Sigmoid colon (tissue), 4 donors: ENCODE measurements at regions not wholly inside any gene's neighbourhood (a gene's known extent, or its start where the extent isn't known, plus 50 kb on each side); places are given as distances from the start of the nearest gene placed in this dataset.

Experiments
- POLR2AphosphoS5 ChIP-seq, 4 donors: sonication (generic); formaldehyde crosslinking; IDR thresholded peaks; one replicate each; pipeline ENCODE4 v1.6.1; 2017; ENCODE audit warnings: antibody characterized with exemption in 4 of 4
- TF ChIP-seq, protein P1 (sequence below), 4 experiments: fragments of 450-650 bp in 3 of 4; fragments of 200-600 bp in 1 of 4; IDR thresholded peaks; one replicate each; pipeline ENCODE4 v1.5.1; 2016 to 2019; ENCODE audit warnings: antibody characterized with exemption in 4 of 4, mild to moderate bottlenecking in 3 of 4, moderate library complexity in 2 of 4

DNA sequence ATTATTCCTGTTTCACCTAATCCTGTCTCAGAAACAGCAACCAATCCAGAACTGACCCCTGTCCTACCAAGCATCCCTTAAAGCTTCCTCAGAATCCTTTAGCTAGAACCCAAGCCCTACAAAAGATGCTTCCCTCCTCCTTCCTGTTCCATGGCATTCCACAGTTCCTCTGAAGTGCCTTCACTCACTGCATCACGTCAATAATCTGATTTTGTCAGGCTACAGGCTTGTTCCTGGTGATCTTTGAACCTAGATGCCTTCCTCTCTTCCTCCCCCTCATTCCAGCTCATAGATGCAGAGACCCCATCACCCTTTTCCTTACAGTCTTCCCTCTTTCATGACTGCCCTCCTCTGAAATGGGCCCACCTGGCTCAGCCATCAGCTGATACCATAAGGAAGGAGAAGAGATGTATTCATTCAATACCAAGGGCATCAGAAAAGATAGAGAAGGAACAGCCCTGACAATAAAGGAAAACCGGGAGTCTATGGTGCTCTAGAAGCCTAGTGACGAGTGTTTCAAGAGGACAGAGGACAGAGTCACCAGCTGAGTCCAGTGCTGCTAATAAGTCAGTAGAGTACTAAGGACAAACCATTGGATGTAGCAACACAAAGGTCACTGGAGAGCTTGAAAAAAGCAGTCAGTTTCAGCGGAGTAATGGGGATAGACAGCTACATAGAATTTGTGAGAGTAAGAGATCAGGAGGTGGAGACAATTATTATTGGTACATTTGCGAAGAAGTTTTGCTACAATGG lies 62.5 kb upstream of the SPDEF start:
- TF ChIP-seq, protein P1, sequence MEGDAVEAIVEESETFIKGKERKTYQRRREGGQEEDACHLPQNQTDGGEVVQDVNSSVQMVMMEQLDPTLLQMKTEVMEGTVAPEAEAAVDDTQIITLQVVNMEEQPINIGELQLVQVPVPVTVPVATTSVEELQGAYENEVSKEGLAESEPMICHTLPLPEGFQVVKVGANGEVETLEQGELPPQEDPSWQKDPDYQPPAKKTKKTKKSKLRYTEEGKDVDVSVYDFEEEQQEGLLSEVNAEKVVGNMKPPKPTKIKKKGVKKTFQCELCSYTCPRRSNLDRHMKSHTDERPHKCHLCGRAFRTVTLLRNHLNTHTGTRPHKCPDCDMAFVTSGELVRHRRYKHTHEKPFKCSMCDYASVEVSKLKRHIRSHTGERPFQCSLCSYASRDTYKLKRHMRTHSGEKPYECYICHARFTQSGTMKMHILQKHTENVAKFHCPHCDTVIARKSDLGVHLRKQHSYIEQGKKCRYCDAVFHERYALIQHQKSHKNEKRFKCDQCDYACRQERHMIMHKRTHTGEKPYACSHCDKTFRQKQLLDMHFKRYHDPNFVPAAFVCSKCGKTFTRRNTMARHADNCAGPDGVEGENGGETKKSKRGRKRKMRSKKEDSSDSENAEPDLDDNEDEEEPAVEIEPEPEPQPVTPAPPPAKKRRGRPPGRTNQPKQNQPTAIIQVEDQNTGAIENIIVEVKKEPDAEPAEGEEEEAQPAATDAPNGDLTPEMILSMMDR (IDR thresholded peaks at IDR 0.05) = no peak
- TF ChIP-seq POLR2AphosphoS5 (IDR thresholded peaks at IDR 0.05) = no peak
